ENCODE measurements at regions not wholly inside any gene's neighbourhood (a gene's known extent, or its start where the extent isn't known, plus 50 kb on each side); places are given as distances from the start of the nearest gene placed in this dataset.

- TF ChIP-seq, protein P1, sequence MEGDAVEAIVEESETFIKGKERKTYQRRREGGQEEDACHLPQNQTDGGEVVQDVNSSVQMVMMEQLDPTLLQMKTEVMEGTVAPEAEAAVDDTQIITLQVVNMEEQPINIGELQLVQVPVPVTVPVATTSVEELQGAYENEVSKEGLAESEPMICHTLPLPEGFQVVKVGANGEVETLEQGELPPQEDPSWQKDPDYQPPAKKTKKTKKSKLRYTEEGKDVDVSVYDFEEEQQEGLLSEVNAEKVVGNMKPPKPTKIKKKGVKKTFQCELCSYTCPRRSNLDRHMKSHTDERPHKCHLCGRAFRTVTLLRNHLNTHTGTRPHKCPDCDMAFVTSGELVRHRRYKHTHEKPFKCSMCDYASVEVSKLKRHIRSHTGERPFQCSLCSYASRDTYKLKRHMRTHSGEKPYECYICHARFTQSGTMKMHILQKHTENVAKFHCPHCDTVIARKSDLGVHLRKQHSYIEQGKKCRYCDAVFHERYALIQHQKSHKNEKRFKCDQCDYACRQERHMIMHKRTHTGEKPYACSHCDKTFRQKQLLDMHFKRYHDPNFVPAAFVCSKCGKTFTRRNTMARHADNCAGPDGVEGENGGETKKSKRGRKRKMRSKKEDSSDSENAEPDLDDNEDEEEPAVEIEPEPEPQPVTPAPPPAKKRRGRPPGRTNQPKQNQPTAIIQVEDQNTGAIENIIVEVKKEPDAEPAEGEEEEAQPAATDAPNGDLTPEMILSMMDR (IDR thresholded peaks at IDR 0.05; ENCODE audit: low read length) = no peak
- TF ChIP-seq EZH2 (optimal IDR thresholded peaks at IDR 0.05; ENCODE audit: low read depth, low read length) (no peak), EZH2phosphoT487 (IDR thresholded peaks at IDR 0.05; ENCODE audit: low read length) (no peak)
These were observed 166.9 kb upstream of the FOXD3 start for GRCh38 chr1:63155437-63155836.
